ENCODE measurements at regions not wholly inside any gene's neighbourhood (a gene's known extent, or its start where the extent isn't known, plus 50 kb on each side); places are given as distances from the start of the nearest gene placed in this dataset.

GRCh38 chr22:48257685-48258055, 1495.2 kb downstream of the TBC1D22A start:
- TF ChIP-seq POLR2A (IDR thresholded peaks at IDR 0.05) (no peak), CTCF (IDR thresholded peaks at IDR 0.05) (no peak), EP300 (IDR thresholded peaks at IDR 0.05) (no peak)

Data from tibial nerve (tissue), 4 donors.